ENCODE measurements at regions not wholly inside any gene's neighbourhood (a gene's known extent, or its start where the extent isn't known, plus 50 kb on each side); places are given as distances from the start of the nearest gene placed in this dataset.

DNA sequence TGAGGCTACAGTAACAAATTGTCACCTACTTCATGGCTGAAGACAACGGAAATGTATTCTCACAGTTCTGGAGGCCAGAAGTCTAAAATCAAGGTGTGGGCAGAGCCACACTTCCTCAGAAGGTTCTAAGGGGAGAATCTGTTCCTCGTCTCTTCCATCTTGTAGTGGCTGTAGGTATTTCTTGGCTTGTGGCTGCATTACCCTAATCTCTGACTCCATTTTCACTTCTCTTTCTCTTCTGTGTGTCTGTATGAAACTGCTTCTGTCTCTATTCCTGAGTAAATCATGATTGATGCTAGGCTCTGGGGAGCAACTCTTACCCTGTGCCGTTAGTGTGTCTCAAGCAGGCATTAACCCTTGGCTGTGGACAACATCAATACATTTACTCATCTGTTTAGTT lies 164.7 kb downstream of the SQOR start:
- no peak for TF ChIP-seq SIN3A (IDR thresholded peaks at IDR 0.05; ENCODE audit: borderline replicate concordance, insufficient read depth, low read length)
- TF ChIP-seq POLR2AphosphoS5 (IDR thresholded peaks at IDR 0.05; ENCODE audit: low read depth, low read length) = no peak
- TF ChIP-seq, protein P1, sequence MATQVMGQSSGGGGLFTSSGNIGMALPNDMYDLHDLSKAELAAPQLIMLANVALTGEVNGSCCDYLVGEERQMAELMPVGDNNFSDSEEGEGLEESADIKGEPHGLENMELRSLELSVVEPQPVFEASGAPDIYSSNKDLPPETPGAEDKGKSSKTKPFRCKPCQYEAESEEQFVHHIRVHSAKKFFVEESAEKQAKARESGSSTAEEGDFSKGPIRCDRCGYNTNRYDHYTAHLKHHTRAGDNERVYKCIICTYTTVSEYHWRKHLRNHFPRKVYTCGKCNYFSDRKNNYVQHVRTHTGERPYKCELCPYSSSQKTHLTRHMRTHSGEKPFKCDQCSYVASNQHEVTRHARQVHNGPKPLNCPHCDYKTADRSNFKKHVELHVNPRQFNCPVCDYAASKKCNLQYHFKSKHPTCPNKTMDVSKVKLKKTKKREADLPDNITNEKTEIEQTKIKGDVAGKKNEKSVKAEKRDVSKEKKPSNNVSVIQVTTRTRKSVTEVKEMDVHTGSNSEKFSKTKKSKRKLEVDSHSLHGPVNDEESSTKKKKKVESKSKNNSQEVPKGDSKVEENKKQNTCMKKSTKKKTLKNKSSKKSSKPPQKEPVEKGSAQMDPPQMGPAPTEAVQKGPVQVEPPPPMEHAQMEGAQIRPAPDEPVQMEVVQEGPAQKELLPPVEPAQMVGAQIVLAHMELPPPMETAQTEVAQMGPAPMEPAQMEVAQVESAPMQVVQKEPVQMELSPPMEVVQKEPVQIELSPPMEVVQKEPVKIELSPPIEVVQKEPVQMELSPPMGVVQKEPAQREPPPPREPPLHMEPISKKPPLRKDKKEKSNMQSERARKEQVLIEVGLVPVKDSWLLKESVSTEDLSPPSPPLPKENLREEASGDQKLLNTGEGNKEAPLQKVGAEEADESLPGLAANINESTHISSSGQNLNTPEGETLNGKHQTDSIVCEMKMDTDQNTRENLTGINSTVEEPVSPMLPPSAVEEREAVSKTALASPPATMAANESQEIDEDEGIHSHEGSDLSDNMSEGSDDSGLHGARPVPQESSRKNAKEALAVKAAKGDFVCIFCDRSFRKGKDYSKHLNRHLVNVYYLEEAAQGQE (IDR thresholded peaks at IDR 0.05; ENCODE audit: insufficient read depth in 1 of 2, low read depth in 2 of 2, low read length in 2 of 2) = no peak
- no peak for TF ChIP-seq TAF1 (IDR thresholded peaks at IDR 0.05; ENCODE audit: borderline replicate concordance, insufficient read depth, low read length)
